ENCODE measurements at regions not wholly inside any gene's neighbourhood (a gene's known extent, or its start where the extent isn't known, plus 50 kb on each side); places are given as distances from the start of the nearest gene placed in this dataset.

DNA sequence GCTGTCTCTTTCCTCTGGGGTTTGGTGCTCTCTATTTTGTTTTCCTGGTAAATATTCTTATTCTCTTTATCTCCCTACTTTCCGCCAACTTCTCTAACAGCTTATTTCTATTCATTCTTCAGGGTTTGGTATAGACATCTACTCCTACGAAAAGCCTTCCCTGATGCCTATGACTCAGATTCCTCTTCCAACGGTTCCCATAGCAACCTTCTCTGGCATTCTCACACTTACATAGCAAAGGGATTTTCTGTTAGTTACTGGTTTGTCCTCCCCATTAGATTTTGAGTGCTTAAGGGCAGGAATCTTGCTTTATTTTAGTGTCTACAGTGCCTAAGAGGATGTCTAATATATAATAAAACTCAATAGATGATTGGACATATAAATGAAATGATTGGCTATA lies 407.6 kb upstream of the DEPDC1 start:
- no peak overlapping the region for H3K4me3 ChIP-seq (ENCODE audit: low read depth, low read length)
- DNase-seq (ENCODE audit: low read depth), result peak; percentile 28
- TF ChIP-seq, protein P1, sequence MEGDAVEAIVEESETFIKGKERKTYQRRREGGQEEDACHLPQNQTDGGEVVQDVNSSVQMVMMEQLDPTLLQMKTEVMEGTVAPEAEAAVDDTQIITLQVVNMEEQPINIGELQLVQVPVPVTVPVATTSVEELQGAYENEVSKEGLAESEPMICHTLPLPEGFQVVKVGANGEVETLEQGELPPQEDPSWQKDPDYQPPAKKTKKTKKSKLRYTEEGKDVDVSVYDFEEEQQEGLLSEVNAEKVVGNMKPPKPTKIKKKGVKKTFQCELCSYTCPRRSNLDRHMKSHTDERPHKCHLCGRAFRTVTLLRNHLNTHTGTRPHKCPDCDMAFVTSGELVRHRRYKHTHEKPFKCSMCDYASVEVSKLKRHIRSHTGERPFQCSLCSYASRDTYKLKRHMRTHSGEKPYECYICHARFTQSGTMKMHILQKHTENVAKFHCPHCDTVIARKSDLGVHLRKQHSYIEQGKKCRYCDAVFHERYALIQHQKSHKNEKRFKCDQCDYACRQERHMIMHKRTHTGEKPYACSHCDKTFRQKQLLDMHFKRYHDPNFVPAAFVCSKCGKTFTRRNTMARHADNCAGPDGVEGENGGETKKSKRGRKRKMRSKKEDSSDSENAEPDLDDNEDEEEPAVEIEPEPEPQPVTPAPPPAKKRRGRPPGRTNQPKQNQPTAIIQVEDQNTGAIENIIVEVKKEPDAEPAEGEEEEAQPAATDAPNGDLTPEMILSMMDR (IDR thresholded peaks at IDR 0.05; ENCODE audit: insufficient read depth, low read length), result no peak

DNA sequence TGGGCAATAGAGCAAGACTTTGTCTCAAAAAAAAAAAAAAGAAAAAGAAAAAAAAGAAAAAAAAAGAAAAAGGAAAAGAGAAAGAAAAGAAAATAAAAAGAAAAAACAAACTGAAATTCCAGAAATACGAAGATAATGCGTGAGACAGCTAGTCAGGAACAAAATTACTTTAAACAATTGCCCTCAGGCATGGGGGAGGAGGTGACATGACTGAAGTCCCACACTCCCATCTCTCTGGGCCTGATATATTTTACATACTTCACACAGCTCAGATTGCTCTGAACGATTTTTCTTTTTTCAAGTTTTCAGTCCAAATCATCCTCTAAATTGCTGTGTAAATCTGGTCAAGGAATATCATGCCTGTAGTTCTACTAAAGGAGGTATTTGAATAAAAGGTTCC lies 409.5 kb upstream of the DEPDC1 start:
- no peak for DNase-seq (ENCODE audit: low read depth)
- TF ChIP-seq, protein P1 (IDR thresholded peaks at IDR 0.05; ENCODE audit: insufficient read depth, low read length), result no peak
- no peak overlapping the region for H3K4me3 ChIP-seq (ENCODE audit: low read depth, low read length)

DNA sequence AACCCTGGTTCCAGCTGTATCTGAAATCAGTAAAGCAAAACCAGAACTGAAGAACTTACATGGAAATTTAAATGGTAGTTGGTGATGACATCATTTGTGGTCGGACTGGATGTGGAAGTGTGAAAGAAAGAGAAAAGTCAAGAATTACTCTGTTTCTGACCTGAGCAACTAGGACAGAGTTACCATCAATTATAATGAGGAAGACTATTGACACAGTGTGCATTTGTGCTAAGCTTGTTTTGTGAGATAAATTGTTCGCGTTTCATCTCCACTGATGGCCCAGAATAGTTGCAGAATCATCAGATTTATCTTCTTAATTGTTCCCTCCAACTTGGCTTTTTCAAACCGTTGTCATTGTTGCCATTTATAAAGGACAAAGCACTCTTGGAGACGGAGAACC lies 410.6 kb upstream of the DEPDC1 start:
- no peak for DNase-seq (ENCODE audit: low read depth)
- TF ChIP-seq, protein P1 (IDR thresholded peaks at IDR 0.05; ENCODE audit: insufficient read depth, low read length), result no peak
- H3K4me3 ChIP-seq (ENCODE audit: low read depth, low read length), result no peak overlapping the region

DNA sequence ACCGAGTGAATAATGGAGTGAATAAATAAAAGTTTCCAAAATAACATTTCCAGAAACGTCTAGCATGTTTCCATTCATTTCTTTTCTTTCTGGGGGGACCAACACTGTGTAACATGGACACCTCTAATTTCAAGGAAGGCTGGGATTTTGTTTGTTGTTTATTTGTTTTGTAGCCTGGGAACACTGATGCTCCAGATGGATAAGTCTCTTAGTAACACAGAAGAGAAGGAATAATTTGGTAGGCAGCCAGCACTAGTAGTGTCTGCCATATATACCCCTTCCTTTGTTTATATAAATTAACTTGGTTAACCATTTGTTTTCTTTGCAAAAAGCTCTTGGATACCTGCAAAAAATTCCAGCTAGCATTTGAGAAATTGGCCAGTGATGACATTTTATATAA lies 411.4 kb upstream of the DEPDC1 start:
- H3K4me3 ChIP-seq (ENCODE audit: low read depth, low read length), result no peak overlapping the region
- no peak for DNase-seq (ENCODE audit: low read depth)
- TF ChIP-seq, protein P1 (IDR thresholded peaks at IDR 0.05; ENCODE audit: insufficient read depth, low read length), result no peak

DNA sequence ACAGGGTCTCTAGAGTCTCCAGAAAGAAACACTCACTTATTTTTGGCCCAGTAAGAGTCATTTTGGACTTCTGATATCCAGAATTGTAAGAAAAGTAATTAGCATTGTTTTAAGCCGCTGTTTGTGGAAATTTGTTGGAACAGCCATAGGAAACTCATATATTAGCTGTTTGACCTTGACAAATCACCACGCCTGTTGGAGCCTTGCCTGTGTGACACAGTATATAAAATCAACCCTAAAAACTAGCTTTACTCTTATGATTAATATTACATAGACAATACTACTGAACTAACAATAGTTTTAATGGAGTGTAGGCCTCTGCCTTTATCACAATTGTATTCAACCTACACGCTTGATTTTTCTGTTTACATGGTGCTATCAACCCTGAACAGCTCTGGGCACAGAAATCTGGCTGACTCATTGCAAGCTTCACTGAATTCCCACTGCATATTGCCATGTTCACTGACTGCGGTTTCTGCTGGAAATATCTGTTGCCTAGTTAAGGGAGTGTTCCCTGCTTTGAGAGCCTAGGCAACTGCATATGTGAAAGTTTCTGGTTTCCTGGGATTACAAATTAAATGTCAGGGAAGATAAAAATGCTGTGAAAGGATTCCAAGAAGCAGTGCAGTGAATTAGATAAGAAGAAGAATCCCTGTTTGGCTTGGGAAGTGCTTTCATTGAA lies 419.5 kb upstream of the DEPDC1 start:
- peak; percentile 94 for DNase-seq (ENCODE audit: low read depth)
- H3K4me3 ChIP-seq (ENCODE audit: low read depth, low read length), result no peak overlapping the region
- TF ChIP-seq, protein P1 (IDR thresholded peaks at IDR 0.05; ENCODE audit: insufficient read depth, low read length), result no peak

DNA sequence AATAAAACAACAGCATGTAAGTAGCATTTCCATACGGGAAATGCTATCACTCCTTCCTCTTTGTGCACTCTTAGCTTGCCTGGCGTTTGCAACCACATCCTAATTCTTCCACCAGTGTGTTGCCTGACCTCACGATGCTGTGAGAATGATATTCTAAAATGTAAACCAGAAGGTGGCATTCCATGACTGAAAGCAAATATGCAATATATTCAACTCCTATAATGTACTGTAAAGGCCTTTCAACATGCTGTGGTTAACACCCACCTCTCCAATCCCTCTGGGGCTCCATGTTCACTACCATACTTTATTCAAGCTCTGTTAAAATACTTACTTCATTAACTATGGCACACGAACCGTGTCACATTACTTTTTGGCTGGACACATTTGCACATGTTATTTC lies 420.6 kb upstream of the DEPDC1 start:
- H3K4me3 ChIP-seq (ENCODE audit: low read depth, low read length), result no peak overlapping the region
- TF ChIP-seq, protein P1 (IDR thresholded peaks at IDR 0.05; ENCODE audit: insufficient read depth, low read length), result no peak
- peak; percentile 23 for DNase-seq (ENCODE audit: low read depth)

DNA sequence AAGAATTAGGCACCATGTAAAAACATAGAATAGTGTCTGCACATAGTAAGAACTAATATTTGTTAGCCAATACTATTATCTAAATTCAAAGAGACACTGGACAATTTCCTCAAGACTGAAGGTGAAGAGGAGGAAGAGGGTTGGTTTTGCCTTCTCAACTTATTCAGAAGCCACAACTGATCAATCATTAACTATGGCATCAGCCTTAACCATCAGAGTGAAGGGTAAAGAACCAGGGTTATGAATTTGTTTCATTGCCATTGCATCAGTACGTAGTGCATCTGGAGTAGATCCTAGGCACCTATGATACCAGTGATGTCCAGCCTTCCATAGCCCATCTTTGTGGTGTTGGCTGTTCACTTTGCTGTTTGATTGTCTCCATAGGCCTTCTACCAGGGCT lies 421.7 kb upstream of the DEPDC1 start:
- TF ChIP-seq, protein P1 (IDR thresholded peaks at IDR 0.05; ENCODE audit: insufficient read depth, low read length), result no peak
- H3K4me3 ChIP-seq (ENCODE audit: low read depth, low read length), result no peak overlapping the region
- DNase-seq (ENCODE audit: low read depth), result no peak
